Brain microvascular endothelial cell (primary cell): ENCODE measurements at regions not wholly inside any gene's neighbourhood (a gene's known extent, or its start where the extent isn't known, plus 50 kb on each side); places are given as distances from the start of the nearest gene placed in this dataset.

Source experiments
- DNase-seq: peaks from one replicate; pipeline ENCODE4 v3.0.0-alpha.2; 2020
- H3K27ac ChIP-seq: fragments of 250-450 bp; sonication (Bioruptor Pico); 2 replicates; pipeline ENCODE4 v1.5.1; 2020; ENCODE audit warnings: mild to moderate bottlenecking, moderate library complexity
- H3K27me3 ChIP-seq: fragments of 250-450 bp; sonication (Bioruptor Pico); replicated peaks from 2 replicates; pipeline ENCODE4 v1.5.1; 2020; ENCODE audit warnings: mild to moderate bottlenecking
- H3K36me3 ChIP-seq: fragments of 250-450 bp; sonication (Bioruptor Pico); replicated peaks from 2 replicates; pipeline ENCODE4 v1.5.1; 2020; ENCODE audit warnings: mild to moderate bottlenecking
- H3K4me3 ChIP-seq: 2 replicates; pipeline ENCODE4 v1.5.1; 2011; ENCODE audit warnings: low read depth, mild to moderate bottlenecking, control low read depth, low read length, moderate library complexity
- CTCF ChIP-seq: IDR thresholded peaks from 2 replicates; pipeline ENCODE4 v1.5.1; 2011; ENCODE audit warnings: low read depth, mild to moderate bottlenecking, moderate library complexity, low read length, control low read depth, inconsistent platforms; ENCODE audit errors: missing control alignments
- in situ Hi-C: cut with HindIII; loops from 2 replicates; pipeline ENCODE4 v1.10.0; 2017; ENCODE audit warnings: low sequenced_read_pairs, low pct_ligation_motif_present

DNA sequence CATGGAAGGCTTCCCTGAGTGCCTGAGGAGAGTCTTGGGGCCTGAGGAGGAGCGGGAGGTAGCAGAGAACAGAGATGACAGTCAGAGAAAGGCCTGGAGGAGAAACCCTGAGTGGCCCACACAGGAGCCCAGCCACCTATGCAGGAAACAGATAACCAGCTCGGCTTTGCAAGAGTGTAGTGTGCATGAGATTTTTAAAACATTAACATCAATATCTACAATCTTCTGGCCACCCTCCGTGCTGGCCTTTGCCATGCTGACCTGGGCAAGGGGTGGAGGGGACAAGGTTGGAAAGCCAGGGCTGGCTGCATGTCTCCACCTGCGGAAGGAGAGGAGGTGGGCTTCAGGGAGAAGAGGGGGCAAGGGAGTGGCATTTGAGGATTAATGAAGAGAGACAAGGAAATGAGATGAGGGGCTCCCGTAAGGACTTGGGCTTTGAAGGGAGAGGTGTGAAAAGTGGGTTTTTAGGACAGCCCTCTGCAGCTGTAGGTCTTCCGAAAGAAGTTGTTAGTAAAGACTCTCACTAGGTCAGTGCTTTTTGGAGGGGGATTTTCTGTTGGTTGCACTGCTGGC, 59.3 kb upstream of the SDK1 start:
- no peak overlapping the region for H3K4me3 ChIP-seq
- TF ChIP-seq CTCF, result no peak
- no peak overlapping the region for H3K27ac ChIP-seq
- no peak for DNase-seq
- no peaks in the 10 kb centered on the region for H3K36me3 ChIP-seq
- no peaks in the 10 kb centered on the region for H3K27me3 ChIP-seq
- in situ Hi-C loops, result no loop called here

GRCh38 chr7:3242398-3242972, 58.6 kb upstream of the SDK1 start:
- no peak for DNase-seq
- in situ Hi-C loops, result no loop called here
- H3K4me3 ChIP-seq, result no peak overlapping the region
- no peaks in the 10 kb centered on the region for H3K27me3 ChIP-seq
- H3K36me3 ChIP-seq, result no peaks in the 10 kb centered on the region
- no peak overlapping the region for H3K27ac ChIP-seq
- TF ChIP-seq CTCF, result no peak

DNA sequence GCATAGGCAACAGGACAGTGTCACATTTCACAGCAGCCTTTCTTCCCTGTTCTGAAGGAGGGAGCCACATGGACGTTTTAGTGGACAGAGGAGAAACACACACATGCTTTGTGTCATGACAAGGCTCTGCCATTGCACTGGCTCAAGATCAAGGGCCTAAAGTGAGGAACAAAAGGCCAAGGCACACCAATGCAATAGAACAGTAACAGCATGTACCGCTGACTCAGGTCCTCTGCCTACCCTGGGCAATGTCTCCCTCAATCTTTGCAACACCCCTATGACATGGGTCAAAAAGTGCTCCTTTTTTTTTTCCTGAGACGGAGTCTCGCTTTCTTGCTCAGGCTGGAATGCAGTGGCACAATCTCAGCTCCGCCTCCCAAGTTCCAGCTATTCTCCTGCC, 57.8 kb upstream of the SDK1 start:
- DNase-seq, result no peak
- Histone ChIP-seq H3K4me3 (no peak overlapping the region), H3K27me3 (no peaks in the 10 kb centered on the region), H3K27ac (no peak overlapping the region), H3K36me3 (no peaks in the 10 kb centered on the region)
- in situ Hi-C loops, result no loop called here
- no peak for TF ChIP-seq CTCF

DNA sequence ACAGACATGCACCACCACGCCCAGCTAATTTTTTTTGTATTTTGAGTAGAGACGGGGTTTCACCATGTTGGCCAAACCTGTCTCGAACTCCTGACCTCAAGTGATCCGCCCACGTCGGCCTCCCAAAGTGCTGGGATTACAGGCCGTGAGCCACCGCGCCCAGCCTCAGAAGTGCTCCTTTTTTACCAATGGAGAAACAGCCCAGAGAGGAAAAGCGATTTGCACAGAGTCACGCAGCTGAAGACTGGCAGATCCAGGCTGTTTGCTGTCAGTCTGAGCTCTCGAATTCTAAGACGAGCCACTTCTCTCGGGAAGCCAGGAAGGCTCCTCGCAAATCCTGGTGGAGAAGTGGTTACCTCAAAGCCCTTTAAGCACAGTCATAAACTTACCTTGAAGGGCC, 57.4 kb upstream of the SDK1 start:
- no peak overlapping the region for H3K27ac ChIP-seq
- in situ Hi-C loops, result no loop called here
- no peaks in the 10 kb centered on the region for H3K27me3 ChIP-seq
- no peak overlapping the region for H3K4me3 ChIP-seq
- no peaks in the 10 kb centered on the region for H3K36me3 ChIP-seq
- DNase-seq, result no peak
- TF ChIP-seq CTCF, result no peak

DNA sequence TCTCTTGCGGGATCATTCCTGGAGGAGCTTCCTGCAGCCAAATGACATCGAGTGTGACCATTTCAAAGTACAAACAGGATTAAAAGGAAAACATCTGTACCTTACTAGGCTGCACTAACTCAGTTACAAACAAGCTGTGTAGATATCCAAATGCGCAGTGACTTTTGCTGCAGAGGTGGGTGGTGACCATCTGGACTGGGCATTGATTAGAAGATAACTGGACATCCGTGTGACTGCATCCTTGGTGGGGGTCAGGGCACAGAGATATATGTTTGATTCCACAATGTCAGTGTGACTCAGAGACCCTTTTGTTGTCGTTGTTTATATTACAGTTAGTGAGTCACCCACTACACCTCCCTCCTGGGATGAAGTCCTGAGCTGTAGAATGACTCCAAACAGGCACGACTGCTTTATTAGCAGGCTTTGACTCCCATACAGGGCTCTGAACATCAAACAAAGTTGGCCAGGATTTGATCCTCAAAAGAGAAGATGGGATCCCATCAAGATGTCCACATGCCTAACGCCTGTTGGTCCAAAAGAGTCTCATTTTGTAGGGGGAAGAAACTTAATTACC, 56.7 kb upstream of the SDK1 start:
- Histone ChIP-seq H3K27me3 (no peaks in the 10 kb centered on the region), H3K4me3 (no peak overlapping the region), H3K27ac (peak overlapping the region; percentile 34), H3K36me3 (no peaks in the 10 kb centered on the region)
- in situ Hi-C loops, result no loop called here
- DNase-seq, result peak; percentile 80
- TF ChIP-seq CTCF, result no peak

- Histone ChIP-seq H3K27me3 (no peaks in the 10 kb centered on the region), H3K36me3 (no peaks in the 10 kb centered on the region), H3K4me3 (no peak overlapping the region), H3K27ac (no peak overlapping the region)
- DNase-seq, result no peak
- in situ Hi-C loops, result no loop called here
- TF ChIP-seq CTCF, result no peak
Observed at GRCh38 chr7:3245077-3245476, 56.0 kb upstream of the SDK1 start.
